GM12878 (cell line): ENCODE measurements at regions not wholly inside any gene's neighbourhood (a gene's known extent, or its start where the extent isn't known, plus 50 kb on each side); places are given as distances from the start of the nearest gene placed in this dataset.

Experiments
- BRCA1 ChIP-seq: IDR thresholded peaks from 2 replicates; pipeline ENCODE4 v1.6.1; 2011; ENCODE audit warnings: low read depth, low read length, improper control_type of control experiment
- CBX5 ChIP-seq: sonication (generic); IDR thresholded peaks from 2 replicates; pipeline ENCODE4 v1.6.1; 2016; ENCODE audit warnings: low read depth, moderate library complexity, mild to moderate bottlenecking, inconsistent platforms
- EGR1 ChIP-seq, 2 experiments: IDR thresholded peaks; 1 replicate in 1 of 2; 2 replicates in 1 of 2; pipeline ENCODE4 v1.6.1; 2011 to 2012; ENCODE audit warnings: low read depth in 2 of 2, low read length in 2 of 2, borderline replicate concordance in 1 of 2, mild to moderate bottlenecking in 1 of 2, moderate library complexity in 1 of 2
- EP300 ChIP-seq, 2 experiments: fragments of 150-350 bp in 1 of 2; IDR thresholded peaks; 2 replicates each; pipeline ENCODE4 v1.6.1; 2011 to 2012; ENCODE audit warnings: low read depth in 2 of 2, low read length in 2 of 2, borderline replicate concordance in 1 of 2, improper control_type of control experiment in 1 of 2, inconsistent platforms in 1 of 2; ENCODE audit not compliant: control insufficient read depth in 1 of 2
- EZH2 ChIP-seq: IDR thresholded peaks from 2 replicates; pipeline ENCODE4 v1.6.1; 2012; ENCODE audit warnings: low read depth, mild to moderate bottlenecking, control low read depth, inconsistent platforms, low read length, borderline replicate concordance; ENCODE audit not compliant: control insufficient read depth
- KDM1A ChIP-seq: fragments of 200-600 bp; sonication (generic); IDR thresholded peaks from 2 replicates; pipeline ENCODE4 v1.6.1; 2016; ENCODE audit warnings: borderline replicate concordance
- MTA2 ChIP-seq: fragments of 450-650 bp; IDR thresholded peaks from 2 replicates; pipeline ENCODE4 v1.6.1; 2016; ENCODE audit warnings: low read depth, mild to moderate bottlenecking, moderate library complexity
- POLR2AphosphoS2 ChIP-seq: IDR thresholded peaks from 2 replicates; pipeline ENCODE4 v1.6.1; 2011; ENCODE audit warnings: low read depth, mild to moderate bottlenecking, low read length, improper control_type of control experiment, moderate library complexity
- TAF1 ChIP-seq: IDR thresholded peaks from 2 replicates; pipeline ENCODE4 v1.6.1; 2011; ENCODE audit warnings: mild to moderate bottlenecking, low read depth, low read length, borderline replicate concordance
- TCF12 ChIP-seq: IDR thresholded peaks from 2 replicates; pipeline ENCODE4 v1.6.1; 2011; ENCODE audit warnings: low read depth, mild to moderate bottlenecking, low read length
- TCF7 ChIP-seq: IDR thresholded peaks from 2 replicates; pipeline ENCODE4 v1.6.1; 2014; ENCODE audit warnings: antibody characterized with exemption, borderline replicate concordance
- TF ChIP-seq, protein P1 (sequence below): IDR thresholded peaks from 2 replicates; pipeline ENCODE4 v1.6.1; 2012; ENCODE audit warnings: mild to moderate bottlenecking, low read depth, low read length
- TF ChIP-seq, protein P2 (sequence below), 3 experiments: IDR thresholded peaks in 2 of 3; conservative IDR thresholded peaks in 1 of 3; 2 replicates each; pipeline ENCODE4 v1.5.1; 2011; ENCODE audit warnings: low read depth in 3 of 3, low read length in 3 of 3, mild to moderate bottlenecking in 3 of 3, control low read depth in 2 of 3, moderate library complexity in 2 of 3, inconsistent platforms in 1 of 3, mixed read lengths in 1 of 3; ENCODE audit not compliant: control insufficient read depth in 2 of 3, insufficient read depth in 1 of 3; ENCODE audit errors: extremely low read depth in 1 of 3
- TF ChIP-seq, protein P3 (sequence below): IDR thresholded peaks from 2 replicates; pipeline ENCODE4 v1.6.1; 2011; ENCODE audit warnings: borderline replicate concordance, low read depth, mild to moderate bottlenecking, moderate library complexity, low read length; ENCODE audit not compliant: insufficient read depth, poor library complexity, severe bottlenecking

DNA sequence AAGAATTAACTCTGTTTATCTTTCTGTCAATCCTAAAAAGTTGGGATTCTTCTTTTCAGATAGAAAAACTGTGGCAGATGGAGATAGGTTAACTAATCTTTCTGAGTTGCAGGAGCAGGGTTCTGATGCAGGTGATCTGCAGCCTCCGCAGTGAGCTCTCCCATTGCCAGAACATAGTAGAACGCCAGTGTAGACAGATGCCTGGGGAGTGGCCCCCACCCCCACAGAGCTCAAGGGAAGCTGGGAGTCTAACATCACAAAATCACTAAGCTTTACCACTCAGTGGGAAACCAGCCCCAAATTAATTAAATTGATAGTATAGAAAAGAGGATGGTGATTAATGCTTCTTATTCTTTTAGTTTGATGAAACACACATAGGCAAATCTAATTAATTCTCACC lies 295.0 kb upstream of the ATP10A start:
- TF ChIP-seq EP300 (IDR thresholded peaks at IDR 0.05; ENCODE audit: borderline replicate concordance in 1 of 2, control insufficient read depth in 1 of 2, low read depth in 2 of 2, low read length in 2 of 2) (no peak), TCF7 (no peak), TAF1 (no peak), BRCA1 (no peak), POLR2AphosphoS2 (no peak), EZH2 (no peak), MTA2 (no peak), CBX5 (no peak), EGR1 (IDR thresholded peaks at IDR 0.05; ENCODE audit: borderline replicate concordance in 1 of 2, low read depth in 2 of 2, low read length in 2 of 2) (no peak), TCF12 (no peak), KDM1A (no peak)
- TF ChIP-seq, protein P1, sequence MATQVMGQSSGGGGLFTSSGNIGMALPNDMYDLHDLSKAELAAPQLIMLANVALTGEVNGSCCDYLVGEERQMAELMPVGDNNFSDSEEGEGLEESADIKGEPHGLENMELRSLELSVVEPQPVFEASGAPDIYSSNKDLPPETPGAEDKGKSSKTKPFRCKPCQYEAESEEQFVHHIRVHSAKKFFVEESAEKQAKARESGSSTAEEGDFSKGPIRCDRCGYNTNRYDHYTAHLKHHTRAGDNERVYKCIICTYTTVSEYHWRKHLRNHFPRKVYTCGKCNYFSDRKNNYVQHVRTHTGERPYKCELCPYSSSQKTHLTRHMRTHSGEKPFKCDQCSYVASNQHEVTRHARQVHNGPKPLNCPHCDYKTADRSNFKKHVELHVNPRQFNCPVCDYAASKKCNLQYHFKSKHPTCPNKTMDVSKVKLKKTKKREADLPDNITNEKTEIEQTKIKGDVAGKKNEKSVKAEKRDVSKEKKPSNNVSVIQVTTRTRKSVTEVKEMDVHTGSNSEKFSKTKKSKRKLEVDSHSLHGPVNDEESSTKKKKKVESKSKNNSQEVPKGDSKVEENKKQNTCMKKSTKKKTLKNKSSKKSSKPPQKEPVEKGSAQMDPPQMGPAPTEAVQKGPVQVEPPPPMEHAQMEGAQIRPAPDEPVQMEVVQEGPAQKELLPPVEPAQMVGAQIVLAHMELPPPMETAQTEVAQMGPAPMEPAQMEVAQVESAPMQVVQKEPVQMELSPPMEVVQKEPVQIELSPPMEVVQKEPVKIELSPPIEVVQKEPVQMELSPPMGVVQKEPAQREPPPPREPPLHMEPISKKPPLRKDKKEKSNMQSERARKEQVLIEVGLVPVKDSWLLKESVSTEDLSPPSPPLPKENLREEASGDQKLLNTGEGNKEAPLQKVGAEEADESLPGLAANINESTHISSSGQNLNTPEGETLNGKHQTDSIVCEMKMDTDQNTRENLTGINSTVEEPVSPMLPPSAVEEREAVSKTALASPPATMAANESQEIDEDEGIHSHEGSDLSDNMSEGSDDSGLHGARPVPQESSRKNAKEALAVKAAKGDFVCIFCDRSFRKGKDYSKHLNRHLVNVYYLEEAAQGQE, result no peak
- TF ChIP-seq, protein P2, sequence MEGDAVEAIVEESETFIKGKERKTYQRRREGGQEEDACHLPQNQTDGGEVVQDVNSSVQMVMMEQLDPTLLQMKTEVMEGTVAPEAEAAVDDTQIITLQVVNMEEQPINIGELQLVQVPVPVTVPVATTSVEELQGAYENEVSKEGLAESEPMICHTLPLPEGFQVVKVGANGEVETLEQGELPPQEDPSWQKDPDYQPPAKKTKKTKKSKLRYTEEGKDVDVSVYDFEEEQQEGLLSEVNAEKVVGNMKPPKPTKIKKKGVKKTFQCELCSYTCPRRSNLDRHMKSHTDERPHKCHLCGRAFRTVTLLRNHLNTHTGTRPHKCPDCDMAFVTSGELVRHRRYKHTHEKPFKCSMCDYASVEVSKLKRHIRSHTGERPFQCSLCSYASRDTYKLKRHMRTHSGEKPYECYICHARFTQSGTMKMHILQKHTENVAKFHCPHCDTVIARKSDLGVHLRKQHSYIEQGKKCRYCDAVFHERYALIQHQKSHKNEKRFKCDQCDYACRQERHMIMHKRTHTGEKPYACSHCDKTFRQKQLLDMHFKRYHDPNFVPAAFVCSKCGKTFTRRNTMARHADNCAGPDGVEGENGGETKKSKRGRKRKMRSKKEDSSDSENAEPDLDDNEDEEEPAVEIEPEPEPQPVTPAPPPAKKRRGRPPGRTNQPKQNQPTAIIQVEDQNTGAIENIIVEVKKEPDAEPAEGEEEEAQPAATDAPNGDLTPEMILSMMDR (IDR thresholded peaks at IDR 0.05 in 2 of 3, conservative IDR thresholded peaks at IDR 0.05 in 1 of 3; ENCODE audit: control insufficient read depth in 2 of 3, extremely low read depth in 1 of 3, insufficient read depth in 1 of 3, low read depth in 3 of 3, low read length in 3 of 3), result no peak
- TF ChIP-seq, protein P3, sequence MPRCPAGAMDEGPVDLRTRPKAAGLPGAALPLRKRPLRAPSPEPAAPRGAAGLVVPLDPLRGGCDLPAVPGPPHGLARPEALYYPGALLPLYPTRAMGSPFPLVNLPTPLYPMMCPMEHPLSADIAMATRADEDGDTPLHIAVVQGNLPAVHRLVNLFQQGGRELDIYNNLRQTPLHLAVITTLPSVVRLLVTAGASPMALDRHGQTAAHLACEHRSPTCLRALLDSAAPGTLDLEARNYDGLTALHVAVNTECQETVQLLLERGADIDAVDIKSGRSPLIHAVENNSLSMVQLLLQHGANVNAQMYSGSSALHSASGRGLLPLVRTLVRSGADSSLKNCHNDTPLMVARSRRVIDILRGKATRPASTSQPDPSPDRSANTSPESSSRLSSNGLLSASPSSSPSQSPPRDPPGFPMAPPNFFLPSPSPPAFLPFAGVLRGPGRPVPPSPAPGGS, result no peak
